Hematopoietic multipotent progenitor cell treated with erythropoietin and hydrocortisone succinate and interleukin-3 and kit ligand, for 4 days (in vitro differentiated cells): ENCODE measurements at regions not wholly inside any gene's neighbourhood (a gene's known extent, or its start where the extent isn't known, plus 50 kb on each side); places are given as distances from the start of the nearest gene placed in this dataset.
"Not testable (repeated sequence)": the region's sequence is repeated elsewhere in the genome, so short reads cannot be mapped to it uniquely, and the experiment has no call there.

Experiments
- DNase-seq: peaks from one replicate; pipeline ENCODE4 v3.0.0-alpha.2; 2015

DNA sequence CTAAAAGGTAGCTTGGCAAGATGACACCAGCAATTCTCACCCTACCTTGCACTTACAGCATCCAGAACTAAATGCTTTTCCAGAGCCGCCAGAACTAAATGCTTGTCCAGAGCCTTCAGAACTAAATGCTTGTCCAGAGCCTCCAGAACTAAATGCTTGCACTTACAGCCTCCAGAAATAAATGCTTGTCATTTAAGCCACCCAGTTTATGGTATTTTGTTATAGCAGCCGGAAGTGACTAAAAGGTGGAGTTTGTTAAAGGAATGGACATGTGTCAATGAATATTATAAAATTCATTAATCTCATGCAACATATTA lies 133.5 kb downstream of the GPX5 start:
- DNase-seq = no peak

DNA sequence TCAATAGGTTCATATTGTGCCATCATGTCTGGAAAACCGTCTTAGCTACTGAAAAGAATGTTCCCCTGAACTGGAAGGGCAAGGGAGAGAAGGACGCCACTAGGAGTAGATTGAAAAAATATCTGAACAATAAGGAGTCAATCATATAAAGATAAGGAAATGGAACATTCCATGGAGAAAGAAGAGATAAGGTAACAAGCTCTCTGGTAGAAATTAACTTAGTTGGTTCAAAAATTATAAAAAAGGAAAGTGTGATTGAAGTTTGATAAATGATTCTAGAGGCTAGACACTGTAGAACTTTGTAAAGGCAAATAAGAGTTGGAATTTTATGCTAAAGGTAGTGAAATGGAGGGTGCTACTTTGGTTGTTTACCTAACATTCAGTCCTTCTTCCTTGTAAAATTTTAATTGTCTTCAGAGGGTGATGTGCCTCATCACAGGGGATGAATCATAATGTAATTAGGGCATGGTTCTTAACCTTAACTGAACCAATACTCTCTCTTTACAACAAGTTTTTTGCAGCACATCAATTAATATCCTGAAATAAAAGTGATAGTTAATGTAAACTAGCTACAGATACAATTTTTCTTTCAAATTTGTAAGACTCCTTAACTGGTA lies 135.5 kb downstream of the GPX5 start:
- DNase-seq = no peak

DNA sequence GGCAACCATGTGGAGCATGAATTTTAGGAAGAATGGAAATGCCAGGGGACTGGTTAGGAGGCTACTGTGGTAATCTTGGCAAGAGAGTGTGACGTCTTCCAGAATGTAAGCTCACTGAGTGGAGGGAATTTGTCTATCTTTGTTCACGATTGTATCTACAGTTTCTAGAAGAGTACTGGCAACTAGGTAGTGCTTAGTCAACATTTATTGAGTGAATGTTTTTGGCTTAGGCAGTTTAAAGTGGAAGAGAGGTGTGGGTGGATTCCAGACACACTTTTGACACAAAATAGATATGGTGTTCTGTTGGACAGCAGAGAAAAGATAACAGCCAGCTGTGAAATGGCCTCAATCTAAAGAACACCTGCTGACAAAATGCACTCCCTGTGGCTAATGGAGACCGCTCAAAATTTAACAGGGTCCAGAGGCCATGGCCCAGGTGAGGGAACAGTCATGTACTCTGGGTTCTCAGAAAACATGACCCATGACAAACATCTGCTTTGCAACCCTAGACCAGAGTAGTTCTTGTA lies 139.3 kb downstream of the GPX5 start:
- DNase-seq = no peak

GRCh38 chr6:28673417-28673786 lies 147.7 kb downstream of the GPX5 start:
- no peak for DNase-seq

DNA sequence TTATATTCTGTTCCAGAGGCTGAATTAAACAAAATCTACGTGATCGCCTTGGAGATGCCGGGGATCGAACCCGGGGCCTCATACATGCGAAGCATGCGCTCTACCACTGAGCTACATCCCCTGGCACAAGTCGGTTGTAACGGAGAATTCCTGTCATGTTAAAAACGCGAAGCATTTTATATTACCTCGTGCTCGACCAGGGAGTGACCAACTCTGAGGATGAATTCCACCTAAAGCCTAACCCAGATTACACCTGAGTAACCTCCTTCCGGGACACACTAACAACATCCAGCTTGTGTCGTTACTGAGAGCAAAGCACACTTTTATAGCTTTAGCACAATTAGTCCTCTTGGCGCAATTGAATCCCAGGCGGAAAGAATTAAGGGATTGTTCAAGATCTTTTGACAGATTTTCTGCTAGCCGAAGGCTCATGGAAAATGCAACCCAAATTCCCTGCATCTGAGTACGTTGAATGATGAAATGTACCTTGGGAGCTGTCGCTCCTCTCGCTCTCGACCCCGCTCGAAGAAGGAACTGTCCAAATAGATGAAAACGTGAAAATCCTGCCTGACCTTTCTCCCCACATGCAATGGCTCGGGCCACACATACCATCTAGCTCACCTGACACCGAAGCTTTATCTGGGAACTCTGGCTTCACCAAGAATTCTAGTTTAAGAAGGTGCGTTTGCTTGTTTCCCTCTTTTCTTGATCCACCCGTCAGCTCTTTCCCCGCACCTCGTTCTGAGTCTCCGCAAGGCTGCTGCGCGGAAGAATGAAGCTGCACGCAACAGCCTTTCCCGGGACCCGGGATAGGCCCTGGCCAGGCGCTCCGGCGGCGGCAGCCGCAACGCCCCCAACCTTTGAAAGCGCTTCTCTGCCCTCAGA lies 148.3 kb downstream of the GPX5 start:
- peak; percentile 79 for DNase-seq

- DNase-seq = no peak
Observed at GRCh38 chr6:28675600-28675999, 149.9 kb downstream of the GPX5 start.

- no peak for DNase-seq
Observed at GRCh38 chr6:28682542-28682941, 156.9 kb downstream of the GPX5 start.

DNA sequence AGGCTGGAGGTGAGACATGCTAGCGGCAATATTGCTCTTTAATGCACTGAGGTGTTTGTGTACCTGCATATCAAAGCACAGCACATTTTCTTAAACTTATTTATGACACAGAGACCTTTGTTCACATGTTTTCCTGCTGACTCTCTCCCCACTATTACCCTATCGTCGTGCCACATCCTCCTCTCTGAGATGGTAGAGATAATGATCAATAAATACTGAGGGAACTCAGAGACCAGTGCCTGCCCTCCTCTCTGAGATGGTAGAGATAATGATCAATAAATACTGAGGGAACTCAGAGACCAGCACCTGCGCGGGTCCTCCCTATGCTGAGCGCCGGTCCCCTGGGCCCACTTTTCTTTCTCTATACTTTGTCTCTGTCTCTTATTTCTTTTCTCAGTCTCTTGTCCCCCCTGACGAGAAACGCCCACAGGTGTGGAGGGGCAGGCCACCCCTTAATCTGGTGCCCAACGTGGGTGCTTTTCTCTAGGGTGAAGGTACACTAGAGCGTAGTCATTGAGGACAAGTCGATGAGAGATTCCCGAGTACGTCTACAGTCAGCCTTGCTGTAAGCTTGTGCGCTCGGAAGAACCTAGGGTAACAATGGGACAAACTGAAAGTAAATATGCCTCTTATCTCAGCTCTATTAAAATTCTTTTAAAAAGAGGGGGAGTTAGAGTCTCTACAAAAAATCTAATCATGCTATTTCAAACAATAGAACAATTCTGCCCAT lies 157.4 kb downstream of the GPX5 start:
- not testable (repeated sequence) for DNase-seq

DNA sequence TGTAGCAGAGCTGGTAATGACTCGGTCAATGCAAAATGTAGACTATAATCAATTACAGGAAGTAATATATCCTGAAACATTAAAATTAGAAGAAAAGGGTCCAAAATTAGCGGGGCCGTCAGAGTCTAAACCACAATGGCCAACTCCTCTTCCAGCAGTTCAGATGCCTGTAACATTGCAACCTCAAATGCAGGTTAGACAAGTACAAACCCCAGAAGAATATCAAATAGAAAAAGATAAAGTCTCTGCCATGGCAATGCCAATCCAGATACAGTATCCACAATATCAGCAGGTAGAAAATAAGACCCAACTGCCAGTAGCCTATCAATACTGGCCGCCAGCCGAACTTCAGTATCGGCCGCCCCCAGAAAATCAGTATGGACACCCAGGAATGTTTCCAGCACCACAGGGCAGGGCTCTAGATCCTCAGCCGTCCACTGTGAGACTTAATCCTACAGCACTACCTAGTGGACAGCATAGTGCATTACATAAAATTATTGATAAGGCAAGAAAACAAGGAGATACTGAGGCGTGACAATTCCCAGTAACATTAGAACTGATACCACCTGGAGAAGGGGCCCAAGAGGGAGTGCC lies 158.4 kb downstream of the GPX5 start:
- peak; percentile 64 for DNase-seq

DNA sequence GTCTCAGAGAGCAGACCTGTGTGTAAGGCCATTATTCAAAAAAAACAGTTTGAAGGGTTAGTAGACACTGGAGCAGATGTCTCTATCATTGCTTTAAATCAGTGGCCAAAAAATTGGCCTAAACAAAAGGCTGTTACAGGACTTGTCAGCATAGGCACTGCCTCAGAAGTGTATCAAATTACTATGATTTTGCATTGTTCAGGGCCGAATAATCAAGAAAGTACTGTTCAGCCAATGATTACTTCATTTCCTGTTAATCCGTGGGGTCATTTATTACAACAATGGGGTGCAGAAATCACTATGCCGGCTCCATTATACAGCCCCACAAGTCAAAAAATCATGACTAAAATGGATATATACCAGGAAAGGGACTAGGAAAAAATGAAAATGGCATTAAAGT lies 160.3 kb downstream of the GPX5 start:
- not testable (repeated sequence) for DNase-seq

DNA sequence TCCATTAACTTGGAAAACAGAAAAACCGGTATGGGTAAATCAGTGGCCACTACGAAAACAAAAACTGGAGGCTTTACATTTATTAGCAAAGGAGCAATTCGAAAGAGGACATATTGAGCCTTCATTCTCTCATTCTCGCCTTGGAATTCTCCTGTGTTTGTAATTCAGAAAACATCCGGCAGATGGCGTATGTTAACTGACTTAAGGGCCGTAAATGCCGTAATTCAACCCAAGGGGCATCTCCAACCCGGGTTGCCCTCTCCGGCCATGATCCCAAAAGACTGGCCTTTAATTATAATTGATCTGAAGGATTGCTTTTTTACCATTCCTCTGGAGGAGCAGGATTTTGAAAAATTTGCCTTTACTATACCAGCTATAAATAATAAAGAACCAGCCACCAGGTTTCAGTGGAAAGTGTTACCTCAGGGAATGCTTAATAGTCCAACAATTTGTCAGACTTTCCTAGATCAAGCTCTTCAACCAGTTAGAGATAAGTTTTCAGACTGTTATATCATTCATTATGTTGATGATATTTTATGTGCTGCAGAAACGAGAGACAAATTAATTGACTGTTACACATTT lies 160.9 kb downstream of the GPX5 start:
- DNase-seq = peak; percentile 84

DNA sequence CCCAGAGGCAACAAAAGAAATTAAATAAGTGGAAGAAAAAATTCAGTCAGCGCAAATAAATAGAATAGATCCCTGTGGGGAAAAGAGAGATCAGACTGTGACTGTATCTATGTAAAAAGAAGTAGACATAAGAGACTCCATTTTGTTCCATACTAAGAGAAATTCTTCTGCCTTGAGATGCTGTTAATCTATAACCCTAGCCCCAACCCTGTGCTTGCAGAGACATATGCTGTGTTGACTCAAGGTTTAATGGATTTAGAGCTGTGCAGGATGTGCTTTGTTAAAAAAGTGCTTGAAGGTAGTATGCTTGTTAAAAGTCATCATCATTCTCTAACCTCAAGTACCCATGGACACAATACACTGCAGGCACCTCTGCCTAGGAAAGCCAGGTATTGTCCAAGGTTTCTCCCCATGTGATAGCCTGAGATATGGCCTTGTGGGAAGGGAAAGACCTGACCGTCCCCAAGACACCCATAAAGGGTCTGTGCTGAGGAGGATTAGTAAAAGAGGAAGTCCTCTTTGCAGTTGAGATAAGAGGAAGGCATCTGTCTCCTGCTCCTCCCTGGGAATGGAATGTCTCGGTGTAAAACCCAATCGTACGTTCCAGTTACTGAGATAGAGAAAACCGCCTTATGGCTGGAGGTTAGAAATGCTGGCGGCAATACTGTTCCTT lies 161.8 kb downstream of the GPX5 start:
- DNase-seq = peak; percentile 30

DNA sequence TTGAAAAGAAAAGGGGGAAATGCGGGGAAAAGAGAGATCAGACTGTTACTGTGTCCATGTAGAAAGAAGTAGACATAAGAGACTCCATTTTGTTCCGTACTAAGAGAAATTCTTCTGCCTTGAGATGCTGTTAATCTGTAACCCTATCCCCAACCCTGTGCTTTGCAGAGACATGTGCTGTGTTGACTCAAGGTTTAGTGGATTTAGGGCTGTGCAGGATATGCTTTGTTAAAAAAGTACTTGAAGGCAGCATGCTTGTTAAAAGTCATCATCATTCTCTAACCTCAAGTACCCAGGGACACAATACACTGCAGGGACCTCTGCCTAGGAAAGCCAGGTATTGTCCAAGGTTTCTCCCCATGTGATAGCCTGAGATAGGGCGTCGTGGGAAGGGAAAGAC lies 166.3 kb downstream of the GPX5 start:
- not testable (repeated sequence) for DNase-seq

DNA sequence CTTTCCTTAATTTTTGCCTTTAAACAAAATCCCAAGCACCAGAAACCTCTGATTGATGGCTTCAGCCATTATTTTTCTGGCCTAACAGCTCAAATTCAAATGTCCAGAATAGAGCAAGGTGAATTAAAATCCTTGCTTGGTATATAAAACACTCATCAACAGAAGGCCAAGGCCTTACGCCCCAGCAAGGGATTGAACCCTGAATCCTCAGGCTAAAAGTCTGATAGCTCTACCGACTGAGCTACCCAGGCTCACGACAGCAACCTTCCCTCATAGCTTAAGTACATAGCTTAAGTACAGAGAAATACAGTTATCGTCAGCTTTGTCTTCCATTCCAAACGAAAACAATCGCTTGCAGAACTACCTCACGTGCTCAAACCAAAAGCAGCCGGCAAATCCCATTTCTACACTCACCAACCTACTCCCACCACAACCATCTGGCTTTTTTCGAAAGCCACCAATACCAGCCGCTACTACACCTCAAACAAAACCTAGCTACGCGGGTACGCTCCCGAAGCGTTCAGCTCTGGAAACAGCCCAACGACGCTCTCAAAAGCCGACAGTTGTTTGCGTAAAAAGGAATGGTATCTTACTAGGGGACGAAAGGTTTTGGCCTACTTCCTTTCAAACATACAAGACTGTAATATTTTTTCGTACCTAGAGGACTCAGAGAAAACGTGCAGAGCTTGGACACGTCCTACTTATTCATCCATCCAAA lies 167.5 kb downstream of the GPX5 start:
- no peak for DNase-seq

DNA sequence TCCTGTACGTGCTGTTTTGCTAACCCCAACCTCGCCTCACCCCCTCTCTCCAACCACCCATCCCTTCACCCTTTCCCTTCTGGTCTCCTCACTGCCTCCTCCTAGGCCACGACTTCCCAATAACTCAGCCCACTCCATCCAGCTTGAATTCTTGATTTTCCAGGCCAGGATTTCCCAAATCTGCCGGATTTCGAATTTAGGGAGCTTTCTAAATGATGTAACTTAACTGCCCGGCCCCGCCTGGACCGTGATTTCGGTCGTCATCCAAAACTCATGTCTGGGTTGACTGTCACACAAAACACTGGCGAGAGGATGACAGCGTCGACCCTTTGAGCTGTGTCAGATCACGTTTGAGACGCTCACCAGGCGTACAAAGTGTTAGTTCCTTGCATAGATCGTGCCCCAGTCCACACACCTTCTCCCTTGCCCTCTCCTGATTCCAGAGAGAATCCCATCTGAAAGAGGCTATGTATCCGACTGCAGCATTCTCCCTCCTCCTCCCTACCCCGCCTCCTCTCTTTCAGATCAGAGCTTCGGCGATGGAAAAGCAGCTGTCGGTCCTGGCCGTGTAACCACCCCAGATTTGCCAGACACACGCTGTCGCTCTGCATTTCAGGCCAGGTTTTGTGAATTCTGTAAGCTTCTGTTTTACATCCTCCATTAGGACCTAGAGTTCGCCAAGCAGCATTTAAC lies 168.2 kb downstream of the GPX5 start:
- DNase-seq = no peak

- peak; percentile 14 for DNase-seq
Observed at GRCh38 chr6:28695715-28696114, 170.0 kb downstream of the GPX5 start.

- DNase-seq = no peak
Observed at GRCh38 chr6:28696167-28696566, 170.5 kb downstream of the GPX5 start.

- no peak for DNase-seq
Observed at GRCh38 chr6:28696682-28697081, 171.0 kb downstream of the GPX5 start.

DNA sequence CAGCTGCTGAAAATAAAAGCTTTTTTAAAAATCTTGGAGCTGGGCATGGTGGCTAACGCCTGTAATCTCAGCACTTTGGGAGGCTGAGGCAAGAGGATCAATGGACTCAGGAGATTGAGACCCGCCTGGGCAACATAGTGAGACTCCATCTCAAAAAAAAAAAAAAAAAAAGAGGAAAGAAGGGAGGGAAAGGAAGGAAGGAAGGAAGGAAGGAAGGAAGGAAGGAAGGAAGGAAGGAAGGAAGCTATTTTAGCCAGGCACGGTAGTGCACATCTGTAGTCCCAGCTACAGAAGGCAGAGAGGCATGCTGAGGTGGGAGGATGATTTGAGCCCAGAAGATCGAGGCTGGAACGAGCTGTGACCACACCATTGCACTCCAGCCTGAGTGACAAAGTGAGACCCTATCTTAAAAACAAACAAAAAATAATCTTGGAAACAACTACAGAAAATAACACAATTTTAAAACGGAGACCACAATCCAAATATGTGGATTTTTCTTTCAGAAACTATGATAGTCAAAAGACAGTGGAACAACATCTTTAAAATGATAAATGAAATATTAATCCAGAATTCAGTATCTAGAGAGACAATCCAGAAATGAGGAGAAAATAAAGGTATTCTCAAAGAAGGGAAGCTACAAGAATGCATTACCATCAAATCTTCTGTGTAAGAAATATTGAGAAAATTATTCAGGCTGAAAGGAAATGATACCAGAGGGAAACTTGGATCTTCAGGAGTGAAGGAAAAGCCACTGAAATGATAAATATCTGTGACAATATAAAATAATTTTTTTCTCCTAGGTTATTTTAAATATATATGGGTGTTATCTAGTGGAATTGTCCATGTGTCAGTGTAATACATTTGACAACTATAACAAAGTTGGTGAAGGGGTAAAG lies 182.0 kb downstream of the GPX5 start:
- DNase-seq = no peak
